IPS DF 19.7 (cell line): ENCODE measurements at regions not wholly inside any gene's neighbourhood (a gene's known extent, or its start where the extent isn't known, plus 50 kb on each side); places are given as distances from the start of the nearest gene placed in this dataset.

Experiments used
- DNase-seq: peaks from one replicate; pipeline ENCODE4 v3.0.0-alpha.2; 2013; ENCODE audit warnings: low read depth, low spot score

DNA sequence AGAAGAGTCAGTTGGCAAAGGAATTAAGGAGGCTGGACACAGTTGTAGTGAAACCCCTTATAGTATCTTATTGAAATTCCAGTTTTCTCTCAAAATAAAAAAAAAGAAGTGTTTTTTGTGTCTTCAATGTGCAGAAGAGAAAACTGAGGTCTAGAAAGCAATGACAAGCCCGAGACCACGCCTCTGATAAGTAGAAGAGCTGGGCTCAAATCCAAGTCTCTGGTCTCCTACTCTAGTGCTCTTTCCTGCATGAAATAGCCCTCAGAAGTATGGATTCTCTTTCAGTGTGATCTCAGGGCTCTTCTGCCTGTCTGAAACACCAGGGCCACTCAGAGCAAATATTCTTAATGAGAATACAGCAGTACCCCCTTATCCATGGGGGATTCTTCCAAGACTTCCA is 200.9 kb downstream of the KIF18A start:
- no peak for DNase-seq

DNA sequence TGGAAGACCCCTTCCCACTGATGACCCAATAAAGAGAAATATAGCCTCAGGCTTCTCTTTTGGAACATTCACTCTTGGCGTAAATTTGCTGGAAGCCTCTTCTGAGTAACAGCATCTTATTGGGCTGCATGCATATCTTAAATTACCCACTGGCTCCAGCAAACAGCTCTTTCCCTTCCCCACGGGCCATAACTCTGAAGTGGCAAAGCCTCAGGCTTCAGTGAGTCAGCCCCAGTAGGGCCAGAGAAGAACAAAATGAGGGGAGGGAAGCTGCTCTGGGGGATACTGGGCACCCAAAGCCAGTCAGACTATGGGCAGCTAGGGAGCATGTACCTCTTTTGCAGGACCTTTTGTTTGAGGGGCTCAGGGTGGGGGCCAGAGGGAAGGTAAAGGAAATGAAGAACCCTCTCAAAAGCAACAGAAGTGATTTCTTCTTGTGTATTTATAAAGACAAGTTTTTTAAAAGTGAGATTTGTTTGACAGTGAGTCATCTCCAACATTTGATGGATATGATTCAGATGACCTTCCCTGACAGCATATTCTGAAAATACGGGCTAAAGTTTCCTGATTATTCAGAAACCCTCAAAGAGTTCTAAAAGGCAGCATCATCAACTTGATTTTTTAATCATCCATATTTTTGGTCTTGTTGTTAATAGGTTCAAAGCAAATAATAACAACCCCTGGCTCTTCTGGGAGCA is 203.4 kb downstream of the KIF18A start:
- DNase-seq = no peak

DNA sequence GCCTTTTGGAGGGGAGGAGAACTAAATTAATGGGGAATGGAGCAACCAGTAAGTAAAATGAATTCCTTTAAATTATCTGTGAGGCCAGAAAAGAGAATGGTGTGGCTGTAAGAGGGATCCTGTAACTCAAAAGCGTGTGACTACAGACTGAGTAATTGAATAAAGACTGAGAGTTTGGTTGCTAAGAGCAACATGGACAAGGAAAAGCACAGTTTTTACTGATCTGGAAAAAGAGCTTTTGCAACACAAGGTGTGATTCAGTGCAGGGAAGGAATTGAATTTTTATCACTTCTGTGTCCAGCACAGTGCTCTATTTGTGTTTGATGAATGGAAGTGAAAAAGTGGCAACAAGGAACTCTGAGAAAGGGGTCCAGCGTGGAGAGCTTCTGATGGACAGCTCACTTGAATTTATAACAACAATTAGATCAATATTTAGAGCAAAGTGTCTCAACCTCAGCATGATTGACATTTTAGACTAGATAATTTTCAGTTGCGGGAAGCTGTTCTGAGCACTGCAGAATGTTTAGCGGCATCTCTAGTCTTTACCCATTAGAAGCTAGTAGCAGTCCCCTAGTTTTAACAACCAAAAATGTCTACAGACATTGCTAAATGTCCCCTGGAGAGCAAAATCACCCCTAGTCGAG is 202.8 kb upstream of the BDNF start:
- DNase-seq = no peak

DNA sequence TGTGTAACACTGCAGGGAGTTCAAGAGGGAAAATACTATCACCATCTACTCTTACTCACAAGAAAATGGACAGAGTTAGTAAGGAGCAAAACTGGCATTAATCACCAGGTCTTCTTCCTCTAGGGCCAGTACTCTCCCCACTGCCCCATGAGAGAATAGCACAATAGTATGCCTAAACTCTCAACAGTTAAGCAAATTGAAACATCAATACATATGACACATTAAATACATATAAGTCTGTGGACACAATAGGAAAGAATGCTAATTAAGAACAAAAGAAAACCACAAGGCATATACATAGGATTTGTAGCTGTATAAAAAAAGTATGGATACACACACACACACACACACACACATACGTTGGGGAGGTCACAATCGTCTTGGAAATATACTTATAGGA is 197.9 kb upstream of the BDNF start:
- DNase-seq = no peak

DNA sequence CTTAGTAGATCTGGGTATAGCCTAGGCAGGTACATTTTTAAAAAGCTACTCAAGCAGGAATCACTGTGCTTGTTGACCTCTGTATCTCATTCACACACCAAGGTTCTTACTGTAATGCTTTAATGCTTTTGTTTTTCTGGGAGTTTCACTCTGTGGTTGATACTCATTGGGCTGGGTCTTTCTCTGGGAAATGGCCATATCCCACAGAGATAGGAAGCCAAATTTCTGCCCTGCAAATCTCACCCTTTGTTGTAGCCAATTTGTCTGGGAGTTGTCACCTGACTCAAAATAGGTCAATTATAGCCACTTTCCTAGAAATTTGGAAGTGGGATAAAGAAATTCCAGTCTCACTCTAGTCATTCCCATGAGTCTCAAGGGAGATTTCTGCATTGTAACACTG is 195.8 kb upstream of the BDNF start:
- no peak for DNase-seq

DNA sequence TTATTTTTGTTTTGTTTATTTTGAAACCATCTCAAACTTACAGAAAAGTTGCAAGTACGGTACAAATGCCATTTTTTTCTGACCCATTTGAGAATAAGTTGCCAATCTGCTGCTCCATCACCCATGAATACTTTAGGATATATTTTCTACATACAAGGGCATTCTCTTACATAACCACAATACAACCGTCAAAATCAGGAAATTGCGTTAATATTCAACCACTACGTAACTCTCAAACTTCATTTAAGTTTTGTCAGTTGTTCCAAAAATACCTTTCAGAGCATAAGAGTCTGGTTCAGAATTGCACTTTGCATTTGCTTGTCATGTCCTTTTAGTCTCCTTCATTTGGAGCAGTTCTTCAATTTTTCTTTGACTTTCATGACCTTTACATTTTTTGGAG is 194.3 kb upstream of the BDNF start:
- DNase-seq = no peak

DNA sequence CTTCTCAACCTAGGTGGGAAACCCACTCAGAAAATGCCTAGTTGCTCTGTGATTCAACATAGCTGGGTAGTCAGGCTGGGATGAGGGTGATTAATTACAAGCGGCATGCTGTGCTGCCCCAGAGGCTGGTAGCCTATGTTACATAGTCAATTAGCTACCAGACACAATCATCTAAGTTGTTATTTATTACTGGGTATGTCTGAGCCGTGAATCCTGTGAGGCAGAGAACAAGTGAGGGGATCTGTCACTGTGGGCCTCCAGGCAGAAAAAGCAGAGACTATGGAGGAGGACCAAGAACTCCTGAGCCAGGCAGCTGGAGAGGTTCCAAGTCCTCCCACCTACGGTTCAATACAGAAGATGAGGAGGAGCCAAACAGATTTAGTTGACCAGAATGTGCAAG is 186.6 kb upstream of the BDNF start:
- no peak for DNase-seq

DNA sequence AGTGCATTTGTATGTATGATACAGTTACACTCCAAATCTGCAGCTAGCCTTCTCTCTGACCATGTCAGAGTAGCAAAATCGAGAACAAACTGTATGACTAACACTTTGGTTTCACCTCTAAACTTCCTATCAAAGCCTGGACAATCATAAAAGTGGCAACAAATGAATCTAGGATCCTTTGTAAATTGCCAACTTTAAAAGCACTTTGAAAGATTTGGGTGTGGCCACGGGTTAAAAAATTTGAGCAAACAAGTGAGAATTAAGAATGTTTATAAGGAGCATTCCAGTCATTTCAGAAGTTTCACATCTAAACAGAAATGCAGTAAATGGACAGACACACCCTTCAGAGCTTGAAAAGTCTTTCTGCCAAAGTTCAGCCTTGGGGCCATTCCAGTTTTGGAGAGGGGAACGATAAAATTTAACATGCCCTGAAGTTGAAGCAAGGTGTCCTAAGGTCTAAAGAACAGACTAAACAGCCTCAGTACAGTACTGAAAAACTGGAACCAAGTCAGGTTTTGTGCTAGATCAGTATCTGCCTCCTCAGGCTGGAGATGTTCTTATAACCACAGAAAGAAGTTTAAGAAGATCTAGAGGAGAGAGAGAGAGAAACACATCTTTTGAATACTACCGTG is 181.9 kb upstream of the BDNF start:
- DNase-seq = no peak

DNA sequence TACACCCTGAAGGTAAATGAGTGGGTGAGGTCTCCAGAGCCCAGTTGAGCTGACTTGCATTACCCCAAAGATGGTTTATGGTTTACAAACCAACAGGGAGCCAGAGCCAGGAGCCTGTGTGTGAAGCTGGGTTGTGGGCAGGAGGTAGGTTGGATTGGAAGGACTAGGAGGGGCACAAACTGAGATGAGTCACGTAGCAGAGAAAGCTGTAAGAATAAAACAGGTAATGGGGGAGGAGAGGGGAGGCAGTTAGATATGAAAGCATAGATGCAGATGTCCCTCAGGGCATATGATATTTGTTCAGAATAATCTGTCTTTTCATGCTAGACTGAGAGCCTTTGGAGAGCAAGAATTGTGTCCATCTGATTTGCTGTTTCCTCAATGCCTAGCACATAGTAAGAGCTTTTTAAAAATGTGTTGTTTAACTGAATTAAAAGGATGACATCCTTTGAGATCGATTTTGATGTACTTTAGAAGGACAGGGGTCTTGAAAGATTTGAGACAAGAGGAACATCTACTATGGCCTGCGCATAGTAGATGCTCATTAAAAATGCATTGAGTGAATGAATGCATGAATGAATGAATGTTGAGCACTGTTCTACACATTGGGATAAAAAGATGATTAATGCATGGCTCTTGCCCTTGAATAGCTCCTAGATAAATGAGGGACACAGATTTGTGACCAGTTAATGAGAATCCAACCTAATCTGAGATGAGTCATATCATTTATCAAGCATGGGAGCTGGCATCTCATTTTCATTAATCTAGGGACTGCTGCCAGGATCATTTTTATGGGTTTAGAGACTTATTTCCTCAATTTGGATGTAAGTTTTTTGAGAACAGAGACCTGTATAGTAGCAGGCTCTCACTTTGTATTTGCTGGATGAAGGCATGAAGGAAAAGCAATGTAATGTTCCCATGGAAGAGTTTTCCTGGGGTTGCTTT is 175.8 kb upstream of the BDNF start:
- no peak for DNase-seq

DNA sequence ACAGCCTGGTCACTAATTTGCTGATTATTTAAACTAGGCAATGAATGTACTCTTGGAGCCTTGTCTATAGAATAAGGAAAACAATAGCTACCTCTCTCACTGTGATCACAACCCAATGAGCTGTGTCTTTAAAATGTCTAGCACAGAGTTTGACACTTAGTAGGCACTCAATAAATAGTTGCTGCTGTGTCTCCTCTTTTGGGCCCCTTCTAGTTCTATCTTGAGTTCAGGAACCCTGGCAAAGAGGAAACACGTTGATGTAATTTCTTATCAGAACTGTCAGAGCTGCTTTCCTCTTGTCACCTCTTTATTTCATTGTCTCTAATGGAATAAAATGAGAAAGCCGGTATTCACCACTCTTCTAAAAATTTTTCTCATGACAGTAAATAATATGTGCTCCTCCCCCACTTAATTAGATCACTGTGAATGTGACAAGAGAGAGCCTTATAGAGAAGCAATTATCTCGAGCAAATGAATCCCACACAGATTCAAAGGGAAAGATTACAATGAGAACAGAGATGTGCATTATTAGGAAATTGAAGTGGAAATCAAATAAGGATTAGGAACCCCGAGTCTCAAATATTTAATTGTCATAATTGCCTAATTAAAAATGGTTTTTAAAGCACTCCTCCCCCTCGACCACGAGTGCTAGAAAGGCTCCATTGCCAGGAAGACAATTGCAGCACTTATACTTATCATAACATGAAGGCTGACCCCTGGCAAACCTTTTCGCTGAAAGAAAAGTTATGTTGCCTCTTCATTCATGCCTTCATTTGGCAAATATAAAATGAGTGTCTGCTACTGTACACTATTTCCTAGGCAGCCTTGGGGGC is 175.0 kb upstream of the BDNF start:
- DNase-seq = no peak

DNA sequence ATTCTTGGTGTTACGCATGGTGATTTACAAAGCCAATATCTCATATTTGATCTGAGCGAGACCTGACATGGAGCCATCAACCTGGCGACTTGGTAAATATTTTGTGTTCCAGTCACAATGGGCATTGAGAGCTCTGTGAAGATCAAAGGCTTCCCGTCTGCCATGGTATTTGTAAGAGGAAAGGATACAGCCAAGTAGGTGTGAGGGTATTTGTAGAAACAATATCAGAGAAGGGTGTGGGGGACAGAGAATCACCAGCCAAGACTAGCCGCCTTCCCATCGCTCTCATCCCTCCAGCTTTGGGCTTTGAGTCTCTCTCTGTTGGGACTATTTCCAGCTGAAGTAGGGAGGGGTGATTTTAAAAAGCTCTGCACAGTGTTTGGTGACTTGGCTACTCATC is 173.4 kb upstream of the BDNF start:
- DNase-seq = no peak

DNA sequence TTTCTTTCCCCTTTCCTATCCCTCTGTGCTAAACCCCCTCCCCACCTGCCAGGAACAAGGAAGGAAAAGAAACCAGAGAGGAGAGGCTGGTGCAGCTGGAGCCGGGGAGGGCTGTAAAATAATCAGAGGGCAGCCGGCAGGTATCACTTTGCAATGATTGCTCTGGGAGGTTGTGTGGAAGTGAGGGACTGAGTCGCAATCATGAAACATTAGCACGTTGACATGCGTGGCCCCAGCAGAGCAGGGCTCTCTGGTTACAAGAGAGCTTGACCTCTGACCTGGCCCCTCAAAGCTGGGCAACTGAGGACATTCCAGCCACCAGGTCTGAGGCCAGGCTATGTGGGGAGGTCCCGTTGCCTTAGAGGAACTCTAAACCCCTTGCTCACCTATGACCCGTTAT is 170.8 kb upstream of the BDNF start:
- DNase-seq = no peak

DNA sequence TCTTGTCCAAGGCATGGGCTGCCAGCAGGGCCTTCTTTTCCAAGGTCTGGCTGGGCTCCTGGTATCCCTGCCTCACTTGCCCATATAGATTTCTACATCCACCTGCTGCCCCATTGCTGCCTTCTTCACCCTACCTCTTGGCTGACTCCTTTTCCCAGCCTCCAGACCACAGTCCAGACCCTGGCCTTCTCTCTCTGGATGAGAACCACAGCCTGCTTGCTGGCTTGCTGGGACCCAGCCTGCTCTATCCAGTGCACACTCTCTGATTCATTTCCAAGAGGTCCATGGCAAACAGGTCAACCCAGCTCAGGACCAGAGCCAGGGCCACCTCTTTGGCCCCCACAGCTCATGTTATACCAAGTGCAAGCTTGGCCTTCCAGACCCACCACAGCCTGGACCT is 169.4 kb upstream of the BDNF start:
- no peak for DNase-seq

DNA sequence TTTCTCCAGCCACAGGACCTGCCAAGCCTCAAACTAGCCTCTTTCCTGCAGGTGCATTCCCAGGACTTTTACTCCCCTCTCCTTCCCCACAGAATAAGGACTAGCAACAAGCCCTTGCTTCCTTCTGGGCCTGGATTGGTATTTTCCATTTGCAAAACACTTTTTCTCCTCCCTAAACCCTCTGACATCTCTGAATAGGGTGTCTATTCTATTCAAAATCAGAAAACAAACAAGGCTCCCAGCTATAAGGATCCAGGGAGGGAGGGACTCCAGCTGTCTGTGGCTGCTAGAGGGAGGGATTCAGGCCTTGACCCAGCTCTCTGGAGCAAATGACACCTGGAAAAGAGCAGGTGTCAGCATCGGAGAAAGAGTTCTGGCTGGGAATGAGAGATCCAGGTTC is 168.5 kb upstream of the BDNF start:
- no peak for DNase-seq

DNA sequence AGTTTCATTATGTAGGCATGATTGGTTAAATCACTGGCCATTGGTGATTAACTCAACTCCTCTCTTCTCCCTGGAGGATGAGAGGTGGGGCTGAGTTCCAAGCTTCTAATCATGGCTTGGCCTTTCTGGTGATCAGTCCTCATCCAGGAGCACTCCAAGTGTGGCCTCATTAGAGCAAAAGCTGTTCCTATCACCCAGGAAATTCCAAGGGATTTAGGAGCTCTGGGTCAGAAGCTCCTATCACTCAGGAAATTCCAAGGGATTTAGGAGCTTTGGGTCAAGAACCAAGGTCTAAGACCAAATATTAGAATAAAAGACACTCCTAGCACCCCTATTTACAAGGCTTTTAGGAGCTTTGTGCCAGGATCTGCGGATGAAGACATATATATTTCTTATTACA is 168.0 kb upstream of the BDNF start:
- no peak for DNase-seq

DNA sequence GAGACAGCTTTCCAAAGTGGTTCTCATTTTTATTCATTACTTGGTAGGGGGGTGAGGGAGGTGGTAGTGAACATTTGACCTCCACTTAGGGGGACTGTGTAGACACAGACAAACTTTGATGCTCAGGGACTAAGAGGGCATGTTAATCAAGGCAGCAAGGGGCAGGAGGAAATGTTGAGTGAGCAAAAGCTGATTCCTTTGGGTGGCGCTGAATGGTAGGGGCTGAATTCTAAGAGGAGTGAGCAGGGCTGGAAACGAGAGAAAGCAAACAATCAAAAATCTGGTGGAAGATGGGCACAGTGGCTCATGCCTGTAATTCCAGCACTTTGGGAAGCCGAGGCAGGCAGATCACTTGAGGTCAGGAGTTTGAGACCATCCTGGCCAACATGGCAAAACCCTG is 164.8 kb upstream of the BDNF start:
- no peak for DNase-seq

DNA sequence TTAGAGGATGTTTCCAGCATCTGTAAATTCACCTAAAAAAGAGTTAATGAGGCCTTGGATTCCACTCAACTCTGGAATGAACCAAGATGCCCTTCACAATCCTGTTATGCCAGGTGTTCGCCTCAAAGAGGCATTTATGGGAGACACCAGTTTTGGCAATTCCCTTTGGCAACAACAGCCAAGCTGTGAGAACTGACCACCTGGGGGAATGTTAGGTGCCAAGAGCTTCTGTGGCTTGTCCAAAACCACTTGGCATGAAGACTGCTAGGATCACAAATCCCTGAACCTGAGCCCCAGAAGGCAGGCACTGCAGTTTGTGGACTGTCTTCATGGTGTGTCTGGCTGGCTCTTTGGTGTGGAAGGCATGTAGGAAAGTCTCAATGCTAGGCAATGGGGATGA is 164.4 kb upstream of the BDNF start:
- no peak for DNase-seq

DNA sequence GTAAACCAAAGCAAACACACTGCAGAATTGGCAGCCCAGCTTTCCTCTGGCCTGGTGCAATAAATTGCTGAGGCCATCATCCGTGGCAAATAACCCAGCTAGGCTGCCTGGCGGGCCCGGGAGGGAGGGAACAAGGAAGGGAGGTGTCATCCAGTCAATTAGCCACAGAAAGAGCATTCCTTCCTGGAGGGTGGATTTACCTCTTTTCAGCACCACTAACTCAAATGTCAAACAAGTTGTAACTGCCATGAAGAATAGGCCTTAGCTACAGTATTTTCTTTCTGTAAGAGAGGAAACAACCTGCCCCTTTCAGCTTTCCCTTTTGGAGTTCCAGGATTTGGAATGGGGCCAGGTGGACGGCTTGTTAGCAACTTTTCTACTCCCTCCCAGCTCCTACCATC is 163.8 kb upstream of the BDNF start:
- no peak for DNase-seq

DNA sequence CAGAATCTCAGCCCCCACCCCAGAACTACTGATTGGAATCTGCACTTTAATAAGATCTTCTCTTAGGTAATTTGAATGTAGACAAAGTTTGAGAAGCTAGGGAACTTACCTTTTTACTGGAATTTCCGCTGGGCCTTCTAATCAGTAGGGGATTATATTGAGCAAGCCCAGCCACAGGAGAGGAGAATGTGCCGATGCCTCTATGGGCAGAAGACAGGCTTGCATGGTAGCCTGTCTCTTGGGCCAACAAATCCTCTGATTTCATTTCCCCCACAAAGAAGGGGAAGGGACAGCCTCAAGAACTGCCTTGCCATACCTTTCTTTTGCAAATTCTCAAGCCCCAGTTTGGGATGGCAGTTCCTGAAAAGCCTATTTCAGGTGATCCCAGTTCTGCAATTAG is 163.4 kb upstream of the BDNF start:
- no peak for DNase-seq

DNA sequence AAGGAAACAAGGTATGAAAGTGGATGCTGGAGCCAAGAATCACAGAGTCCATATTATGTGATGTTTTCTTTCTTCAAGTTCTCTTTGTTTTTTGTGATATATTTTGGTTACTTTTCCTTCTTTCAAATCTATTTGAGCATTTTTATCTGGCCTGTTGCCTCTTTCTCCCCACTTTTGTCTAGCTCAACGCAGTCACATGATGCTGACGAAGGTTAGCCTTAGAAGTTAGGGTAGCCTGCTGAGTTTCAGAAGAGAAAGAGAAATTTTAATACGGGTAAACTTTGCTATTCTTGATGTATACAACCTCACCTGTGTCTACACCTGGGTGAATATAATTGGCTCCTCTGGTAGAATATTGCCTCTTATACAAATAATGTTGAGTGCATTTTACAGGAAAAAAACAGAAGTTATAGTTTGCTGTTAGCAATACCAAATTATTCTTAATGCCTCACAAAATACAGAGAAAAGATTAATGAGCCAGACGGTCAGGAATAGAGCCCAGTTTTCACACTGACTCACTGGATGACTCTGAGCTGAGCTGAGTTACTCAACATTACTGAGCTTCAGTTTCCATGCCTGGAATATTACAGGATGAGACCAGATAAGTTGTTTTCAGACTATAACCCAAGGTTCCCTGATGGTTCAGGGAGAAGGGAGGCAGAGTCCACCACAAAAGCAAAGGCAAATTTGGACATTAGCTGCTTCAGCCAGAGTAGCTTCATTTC is 161.6 kb upstream of the BDNF start:
- no peak for DNase-seq

DNA sequence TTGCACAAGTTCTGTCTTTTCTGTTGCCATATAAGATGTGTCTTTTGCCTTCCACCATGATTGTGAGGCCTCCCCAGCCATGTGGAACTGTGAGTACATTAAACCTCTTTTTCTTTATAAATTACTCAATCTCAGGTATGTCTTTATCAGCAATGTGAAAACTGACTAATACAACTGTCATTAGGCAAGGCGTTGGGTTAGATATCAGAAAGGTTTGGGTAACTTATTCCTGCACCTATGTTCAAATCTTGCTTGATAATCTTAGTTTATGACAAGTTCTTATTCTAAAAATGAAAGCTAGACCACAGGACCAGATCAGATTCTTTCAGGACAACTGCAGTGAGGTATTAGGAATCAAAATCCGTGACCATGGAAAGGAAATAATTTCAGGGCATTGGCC is 160.6 kb upstream of the BDNF start:
- DNase-seq = no peak
